MCF 10A (cell line): ENCODE measurements at regions not wholly inside any gene's neighbourhood (a gene's known extent, or its start where the extent isn't known, plus 50 kb on each side); places are given as distances from the start of the nearest gene placed in this dataset.

Experiments
- BruUV-seq: library from RNA; stranded (reverse); fragments of 400-500 nt; replicated peaks from 2 replicates; lab custom pipeline; 2021; lab: Mats Ljungman, UMichigan
- CTCF ChIA-PET: fragments of 300-600 bp; sonication (Branson Sonifier 250); formaldehyde crosslinking; extraction: SDS; loops from one replicate; lab custom pipeline; 2021; ENCODE audit warnings: antibody characterized with exemption, inconsistent platforms; lab: Yijun Ruan, JAX
- POLR2A ChIA-PET: fragments of 300-600, 350-650 bp; sonication (Branson Sonifier 250); formaldehyde crosslinking; extraction: SDS; loops from one replicate; lab custom pipeline; 2020; ENCODE audit warnings: antibody characterized with exemption, inconsistent platforms; lab: Yijun Ruan, JAX
- DNase-seq: peaks from one replicate; pipeline ENCODE4 v3.0.0-alpha.2; 2018; ENCODE audit not compliant: unreplicated experiment
- H3K27ac Mint-ChIP-seq: one replicate; pipeline ENCODE4 v1.8.0; 2022; ENCODE audit warnings: mild to moderate bottlenecking, low read depth, mixed read lengths; ENCODE audit not compliant: unreplicated experiment
- H3K27me3 Mint-ChIP-seq: one replicate; pipeline ENCODE4 v1.8.0; 2022; ENCODE audit warnings: mixed read lengths; ENCODE audit not compliant: insufficient read depth, unreplicated experiment
- H3K36me3 Mint-ChIP-seq: one replicate; pipeline ENCODE4 v1.8.0; 2022; ENCODE audit warnings: mild to moderate bottlenecking, moderate library complexity, mixed read lengths; ENCODE audit not compliant: insufficient read depth, unreplicated experiment
- H3K4me1 Mint-ChIP-seq: one replicate; pipeline ENCODE4 v1.8.0; 2022; ENCODE audit warnings: mixed read lengths; ENCODE audit not compliant: insufficient read depth, unreplicated experiment
- H3K4me3 Mint-ChIP-seq: one replicate; pipeline ENCODE4 v1.8.0; 2022; ENCODE audit warnings: mild to moderate bottlenecking, moderate library complexity, mixed read lengths; ENCODE audit not compliant: unreplicated experiment
- H3K9me3 Mint-ChIP-seq: one replicate; pipeline ENCODE4 v1.8.0; 2022; ENCODE audit warnings: mixed read lengths; ENCODE audit not compliant: unreplicated experiment
- intact Hi-C: fragments of 100-400 bp; cut with micrococcal nuclease; formaldehyde crosslinking; loops from 2 replicates; pipeline ENCODE4 v1.14.1; 2022
- TF ChIP-seq, protein P1 (sequence below): fragments of 200-600 bp; IDR thresholded peaks from one replicate; pipeline ENCODE4 v1.8.0; 2022; ENCODE audit warnings: antibody characterized with exemption, mild to moderate bottlenecking; ENCODE audit not compliant: unreplicated experiment

DNA sequence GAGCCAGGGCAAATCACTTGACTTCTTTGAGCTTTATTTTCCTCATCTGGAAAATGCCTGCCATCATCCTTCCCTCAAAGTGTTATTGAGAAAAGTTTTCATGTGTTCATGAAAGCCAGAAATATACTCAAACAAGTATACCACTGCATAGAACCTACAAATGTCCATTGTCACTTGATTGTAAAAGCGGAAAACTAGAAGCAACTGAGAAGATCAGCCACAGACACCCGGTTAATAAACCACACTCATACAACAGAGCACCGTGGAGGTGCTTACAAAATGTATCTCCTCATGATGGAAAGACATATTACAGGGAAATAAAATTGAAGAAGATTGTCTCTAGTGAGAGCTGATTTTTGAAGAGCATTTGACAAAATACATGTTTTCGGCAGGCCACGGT is 117.2 kb upstream of the MSX2 start:
- POLR2A ChIA-PET = interaction anchor here (1.0 kb wide), 1 partner anchor 75 kb away, joined by 3 read pairs; no protein-coding TSS in a partner anchor

DNA sequence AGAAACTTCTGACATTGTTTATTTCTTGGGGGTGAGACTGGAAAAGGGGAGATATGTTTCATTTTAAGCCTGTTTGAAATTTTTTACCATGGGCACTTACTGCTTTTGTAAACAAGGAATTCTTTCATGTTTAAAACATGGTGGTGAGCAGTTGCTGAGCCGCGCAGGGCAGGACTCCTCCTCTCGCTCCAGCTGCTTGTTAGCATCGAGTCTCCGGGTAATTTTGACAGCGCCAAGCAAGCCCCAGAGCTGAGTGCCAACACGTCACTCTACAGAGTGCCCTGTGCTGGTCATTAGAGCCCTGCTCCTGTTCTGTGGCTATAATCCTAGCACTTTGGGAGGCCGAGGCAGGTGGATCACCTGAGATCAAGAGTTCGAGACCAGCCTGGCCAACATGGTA is 116.5 kb upstream of the MSX2 start:
- H3K27ac Mint-ChIP-seq = no peak overlapping the region
- no peak overlapping the region for H3K4me3 Mint-ChIP-seq
- BruUV-seq = no TSS peak
- H3K4me1 Mint-ChIP-seq = peaks cover 17% of the 10 kb centered on the region
- DNase-seq = no peak
- TF ChIP-seq, protein P1, sequence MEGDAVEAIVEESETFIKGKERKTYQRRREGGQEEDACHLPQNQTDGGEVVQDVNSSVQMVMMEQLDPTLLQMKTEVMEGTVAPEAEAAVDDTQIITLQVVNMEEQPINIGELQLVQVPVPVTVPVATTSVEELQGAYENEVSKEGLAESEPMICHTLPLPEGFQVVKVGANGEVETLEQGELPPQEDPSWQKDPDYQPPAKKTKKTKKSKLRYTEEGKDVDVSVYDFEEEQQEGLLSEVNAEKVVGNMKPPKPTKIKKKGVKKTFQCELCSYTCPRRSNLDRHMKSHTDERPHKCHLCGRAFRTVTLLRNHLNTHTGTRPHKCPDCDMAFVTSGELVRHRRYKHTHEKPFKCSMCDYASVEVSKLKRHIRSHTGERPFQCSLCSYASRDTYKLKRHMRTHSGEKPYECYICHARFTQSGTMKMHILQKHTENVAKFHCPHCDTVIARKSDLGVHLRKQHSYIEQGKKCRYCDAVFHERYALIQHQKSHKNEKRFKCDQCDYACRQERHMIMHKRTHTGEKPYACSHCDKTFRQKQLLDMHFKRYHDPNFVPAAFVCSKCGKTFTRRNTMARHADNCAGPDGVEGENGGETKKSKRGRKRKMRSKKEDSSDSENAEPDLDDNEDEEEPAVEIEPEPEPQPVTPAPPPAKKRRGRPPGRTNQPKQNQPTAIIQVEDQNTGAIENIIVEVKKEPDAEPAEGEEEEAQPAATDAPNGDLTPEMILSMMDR = no peak
- no peaks in the 10 kb centered on the region for H3K9me3 Mint-ChIP-seq
- no peaks in the 10 kb centered on the region for H3K27me3 Mint-ChIP-seq
- ChIA-PET CTCF (interaction anchor here (0.6 to 2.2 kb wide), 4 partner anchors 148 to 278 kb away, joined by 3 to 5 read pairs (median 4); no protein-coding TSS in a partner anchor), POLR2A (no interaction called here)
- intact Hi-C loops = no loop called here
- no peaks in the 10 kb centered on the region for H3K36me3 Mint-ChIP-seq

More for the DNA sequence above, 117.2 kb upstream of the MSX2 start:
- peaks cover 17% of the 10 kb centered on the region for H3K4me1 Mint-ChIP-seq
- TF ChIP-seq, protein P1 = no peak
- no peak overlapping the region for H3K4me3 Mint-ChIP-seq
- H3K27me3 Mint-ChIP-seq = no peaks in the 10 kb centered on the region
- intact Hi-C loops = no loop called here
- DNase-seq = no peak
- H3K27ac Mint-ChIP-seq = no peak overlapping the region
- H3K9me3 Mint-ChIP-seq = no peaks in the 10 kb centered on the region
- BruUV-seq = no TSS peak
- no peaks in the 10 kb centered on the region for H3K36me3 Mint-ChIP-seq
- CTCF ChIA-PET = interaction anchor here (0.6 to 2.2 kb wide), 4 partner anchors 148 to 417 kb away, joined by 4 to 5 read pairs (median 4); no protein-coding TSS in a partner anchor

DNA sequence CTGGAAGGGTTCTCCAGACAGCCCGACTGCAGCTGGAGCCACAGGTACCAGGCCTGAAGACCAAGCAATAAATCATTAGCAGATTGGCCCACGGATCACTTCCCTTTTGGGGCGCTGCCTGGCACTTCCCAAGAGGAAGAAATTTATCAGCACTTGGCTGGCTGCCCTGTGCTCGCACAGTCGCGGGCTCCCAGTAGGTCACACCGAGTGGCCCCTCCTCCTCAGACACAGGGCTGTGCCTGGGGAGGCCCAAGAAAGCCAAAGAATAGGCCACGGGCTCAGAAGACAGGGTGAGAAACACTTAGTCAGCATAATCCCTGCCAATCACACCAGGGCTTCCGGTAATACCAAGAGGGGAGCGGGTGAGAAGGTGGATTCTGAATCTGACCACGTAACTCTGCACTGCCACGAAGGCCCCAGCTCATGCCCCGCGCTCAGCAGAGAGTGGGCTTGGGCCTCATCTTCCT is 115.7 kb upstream of the MSX2 start:
- no peaks in the 10 kb centered on the region for H3K36me3 Mint-ChIP-seq

DNA sequence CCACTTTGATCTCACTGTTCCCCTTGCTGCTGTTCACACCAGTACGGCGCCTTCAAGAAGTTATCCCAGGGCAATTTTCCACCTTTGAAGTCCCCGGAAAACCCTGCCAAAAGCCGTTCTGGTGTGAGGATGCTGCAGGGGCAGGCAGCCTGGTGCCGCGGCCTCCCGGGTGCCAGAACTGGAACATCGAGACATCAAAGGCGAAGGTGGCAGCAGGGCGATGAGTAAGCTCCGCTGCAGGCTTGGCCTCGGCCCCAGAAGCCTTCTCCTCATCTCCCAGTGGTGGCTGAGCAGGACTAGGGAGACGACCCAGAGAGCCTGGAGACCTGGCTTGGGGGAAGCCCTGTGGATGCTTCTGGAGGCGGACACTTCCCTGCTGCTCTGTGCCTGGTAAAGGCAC is 115.3 kb upstream of the MSX2 start:
- POLR2A ChIA-PET = interaction anchor here (0.8 kb wide), 1 partner anchor 9 kb away, joined by 5 read pairs; no protein-coding TSS in a partner anchor

More for the DNA sequence above, 115.7 kb upstream of the MSX2 start:
- peak; percentile 55 for DNase-seq
- H3K9me3 Mint-ChIP-seq = no peaks in the 10 kb centered on the region
- H3K4me1 Mint-ChIP-seq = peaks cover 17% of the 10 kb centered on the region
- TF ChIP-seq, protein P1 = no peak
- CTCF ChIA-PET = no interaction called here
- no peak overlapping the region for H3K4me3 Mint-ChIP-seq
- BruUV-seq = no TSS peak
- no peaks in the 10 kb centered on the region for H3K27me3 Mint-ChIP-seq
- H3K27ac Mint-ChIP-seq = no peak overlapping the region
- POLR2A ChIA-PET = interaction anchor here (0.8 kb wide), 1 partner anchor 8 kb away, joined by 5 read pairs; no protein-coding TSS in a partner anchor
- intact Hi-C loops = no loop called here

More for the DNA sequence above, 115.3 kb upstream of the MSX2 start:
- H3K36me3 Mint-ChIP-seq = no peaks in the 10 kb centered on the region
- peaks cover 17% of the 10 kb centered on the region for H3K4me1 Mint-ChIP-seq
- no peaks in the 10 kb centered on the region for H3K27me3 Mint-ChIP-seq
- H3K4me3 Mint-ChIP-seq = no peak overlapping the region
- peak; percentile 53 for DNase-seq
- H3K27ac Mint-ChIP-seq = no peak overlapping the region
- no peaks in the 10 kb centered on the region for H3K9me3 Mint-ChIP-seq
- intact Hi-C loops = no loop called here
- TF ChIP-seq, protein P1 = no peak
- CTCF ChIA-PET = no interaction called here
- no TSS peak for BruUV-seq
